ENCODE measurements at regions not wholly inside any gene's neighbourhood (a gene's known extent, or its start where the extent isn't known, plus 50 kb on each side); places are given as distances from the start of the nearest gene placed in this dataset.

DNA sequence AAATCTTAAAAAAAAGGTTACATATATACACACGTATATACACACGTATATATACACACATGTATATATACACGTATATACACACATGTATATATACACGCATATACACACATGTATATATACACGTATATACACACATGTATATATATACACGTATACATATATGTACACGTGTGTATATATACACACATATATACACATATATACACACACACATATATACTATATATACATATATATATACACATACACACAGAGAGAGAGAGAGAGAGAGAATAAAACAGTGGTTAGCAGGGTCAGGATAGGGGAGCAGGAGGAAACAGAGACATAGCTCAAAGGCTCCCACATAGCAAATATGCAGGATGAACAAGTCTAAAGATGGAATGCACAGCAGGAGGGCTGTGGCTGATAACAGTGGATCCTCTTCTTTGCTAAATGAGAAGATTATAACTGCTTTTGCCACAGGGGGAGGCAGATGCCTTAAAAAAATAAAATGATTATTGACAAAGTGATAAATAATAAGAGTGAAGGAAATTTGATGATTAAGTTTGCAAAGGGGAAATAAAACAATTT lies 714.5 kb downstream of the UQCRFS1 start:
- CTCF ChIA-PET, result interaction anchor here (0.5 to 1.4 kb wide), 4 partner anchors 9 to 63 kb away, joined by 3 to 4 read pairs (median 4); no protein-coding TSS in a partner anchor
- Histone ChIP-seq H3K36me3 (ENCODE audit: control insufficient read depth in 2 of 2, insufficient read depth in 1 of 2, low read length in 2 of 2) (peaks cover 0 to 6% of the 10 kb centered on the region in 2 experiments; a peak in 2 of 3 replicates), H3K4me3 (ENCODE audit: low read depth, low read length) (no peak overlapping the region), H3K4me1 (ENCODE audit: control insufficient read depth, insufficient read depth, low read length) (peaks cover 20% of the 10 kb centered on the region), H3K9me3 (ENCODE audit: control insufficient read depth, insufficient read depth, low read depth, low read length) (no peaks in the 10 kb centered on the region), H3K27ac (ENCODE audit: extremely low read depth, low read depth, low read length) (no peak overlapping the region)
- POLR2A ChIA-PET, result interaction anchor here (0.5 to 0.9 kb wide), 3 partner anchors 125 to 428 kb away, joined by 4 to 7 read pairs (median 6); no protein-coding TSS in a partner anchor
- no peak for TF ChIP-seq ZFP69B (tag by site-specific recombination; IDR thresholded peaks at IDR 0.05)
- TF ChIP-seq GLIS1 (tag by site-specific recombination; IDR thresholded peaks at IDR 0.05), result peak; percentile 19; the same call in 1 of the 2 replicates

DNA sequence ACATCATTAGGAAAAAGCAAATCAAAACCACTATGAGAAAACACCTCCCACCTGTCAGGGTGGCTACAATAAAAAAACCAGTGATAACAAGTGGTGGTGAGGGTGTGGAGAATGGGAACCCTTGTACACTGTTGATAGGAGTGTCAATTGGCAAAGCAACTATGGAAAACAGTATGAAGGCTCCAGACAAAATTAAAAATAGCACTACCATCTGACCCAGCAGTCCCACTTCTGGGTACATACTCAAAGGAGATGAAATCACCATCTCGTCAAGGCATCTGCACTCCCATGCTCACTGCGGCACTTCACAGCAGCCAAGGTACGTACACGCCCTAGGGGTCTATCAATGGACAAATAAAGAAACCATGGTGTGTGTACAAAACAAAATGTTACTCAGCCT lies 715.1 kb downstream of the UQCRFS1 start:
- POLR2A ChIA-PET, result no interaction called here
- no peak for TF ChIP-seq ZNF776 (tag by site-specific recombination; IDR thresholded peaks at IDR 0.05; ENCODE audit: borderline replicate concordance)
- TF ChIP-seq HOXA7 (CRISPR knock-in tag; IDR thresholded peaks at IDR 0.05; ENCODE audit: borderline replicate concordance), result no peak
- TF ChIP-seq, protein P1, sequence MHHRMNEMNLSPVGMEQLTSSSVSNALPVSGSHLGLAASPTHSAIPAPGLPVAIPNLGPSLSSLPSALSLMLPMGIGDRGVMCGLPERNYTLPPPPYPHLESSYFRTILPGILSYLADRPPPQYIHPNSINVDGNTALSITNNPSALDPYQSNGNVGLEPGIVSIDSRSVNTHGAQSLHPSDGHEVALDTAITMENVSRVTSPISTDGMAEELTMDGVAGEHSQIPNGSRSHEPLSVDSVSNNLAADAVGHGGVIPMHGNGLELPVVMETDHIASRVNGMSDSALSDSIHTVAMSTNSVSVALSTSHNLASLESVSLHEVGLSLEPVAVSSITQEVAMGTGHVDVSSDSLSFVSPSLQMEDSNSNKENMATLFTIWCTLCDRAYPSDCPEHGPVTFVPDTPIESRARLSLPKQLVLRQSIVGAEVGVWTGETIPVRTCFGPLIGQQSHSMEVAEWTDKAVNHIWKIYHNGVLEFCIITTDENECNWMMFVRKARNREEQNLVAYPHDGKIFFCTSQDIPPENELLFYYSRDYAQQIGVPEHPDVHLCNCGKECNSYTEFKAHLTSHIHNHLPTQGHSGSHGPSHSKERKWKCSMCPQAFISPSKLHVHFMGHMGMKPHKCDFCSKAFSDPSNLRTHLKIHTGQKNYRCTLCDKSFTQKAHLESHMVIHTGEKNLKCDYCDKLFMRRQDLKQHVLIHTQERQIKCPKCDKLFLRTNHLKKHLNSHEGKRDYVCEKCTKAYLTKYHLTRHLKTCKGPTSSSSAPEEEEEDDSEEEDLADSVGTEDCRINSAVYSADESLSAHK (tag by site-specific recombination; IDR thresholded peaks at IDR 0.05), result no peak
- TF ChIP-seq ZNF146 (tag by site-specific recombination; IDR thresholded peaks at IDR 0.05), result no peak
- TF ChIP-seq GLIS1 (tag by site-specific recombination; IDR thresholded peaks at IDR 0.05), result no peak
- no peak for TF ChIP-seq FEZF1 (tag by site-specific recombination; IDR thresholded peaks at IDR 0.05)
- no peak for TF ChIP-seq ZNF621 (tag by site-specific recombination; IDR thresholded peaks at IDR 0.05)
- TF ChIP-seq ZNF777 (tag by site-specific recombination; IDR thresholded peaks at IDR 0.05; ENCODE audit: borderline replicate concordance), result no peak
- no peak for TF ChIP-seq ZNF266 (tag by site-specific recombination; IDR thresholded peaks at IDR 0.05; ENCODE audit: low read depth)
- TF ChIP-seq ZNF791 (tag by site-specific recombination; IDR thresholded peaks at IDR 0.05), result no peak
- TF ChIP-seq ZNF274 (IDR thresholded peaks at IDR 0.05; ENCODE audit: low read length), result no peak
- TF ChIP-seq ZNF274 (tag by site-specific recombination; IDR thresholded peaks at IDR 0.05; ENCODE audit: borderline replicate concordance), result no peak
- TF ChIP-seq, protein P2, sequence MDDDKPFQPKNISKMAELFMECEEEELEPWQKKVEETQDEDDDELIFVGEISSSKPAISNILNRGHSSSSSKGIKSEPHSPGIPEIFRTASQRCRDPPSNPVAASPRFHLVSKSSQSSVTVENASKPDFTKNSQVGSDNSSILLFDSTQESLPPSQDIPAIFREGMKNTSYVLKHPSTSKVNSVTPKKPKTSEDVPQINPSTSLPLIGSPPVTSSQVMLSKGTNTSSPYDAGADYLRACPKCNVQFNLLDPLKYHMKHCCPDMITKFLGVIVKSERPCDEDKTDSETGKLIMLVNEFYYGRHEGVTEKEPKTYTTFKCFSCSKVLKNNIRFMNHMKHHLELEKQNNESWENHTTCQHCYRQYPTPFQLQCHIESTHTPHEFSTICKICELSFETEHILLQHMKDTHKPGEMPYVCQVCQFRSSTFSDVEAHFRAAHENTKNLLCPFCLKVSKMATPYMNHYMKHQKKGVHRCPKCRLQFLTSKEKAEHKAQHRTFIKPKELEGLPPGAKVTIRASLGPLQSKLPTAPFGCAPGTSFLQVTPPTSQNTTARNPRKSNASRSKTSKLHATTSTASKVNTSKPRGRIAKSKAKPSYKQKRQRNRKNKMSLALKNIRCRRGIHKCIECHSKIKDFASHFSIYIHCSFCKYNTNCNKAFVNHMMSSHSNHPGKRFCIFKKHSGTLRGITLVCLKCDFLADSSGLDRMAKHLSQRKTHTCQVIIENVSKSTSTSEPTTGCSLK (tag by site-specific recombination; IDR thresholded peaks at IDR 0.05), result no peak
- TF ChIP-seq ZBTB20 (tag by site-specific recombination; IDR thresholded peaks at IDR 0.05), result no peak
- no peak for TF ChIP-seq HOXC10 (CRISPR knock-in tag; IDR thresholded peaks at IDR 0.05)
- TF ChIP-seq, protein P3, sequence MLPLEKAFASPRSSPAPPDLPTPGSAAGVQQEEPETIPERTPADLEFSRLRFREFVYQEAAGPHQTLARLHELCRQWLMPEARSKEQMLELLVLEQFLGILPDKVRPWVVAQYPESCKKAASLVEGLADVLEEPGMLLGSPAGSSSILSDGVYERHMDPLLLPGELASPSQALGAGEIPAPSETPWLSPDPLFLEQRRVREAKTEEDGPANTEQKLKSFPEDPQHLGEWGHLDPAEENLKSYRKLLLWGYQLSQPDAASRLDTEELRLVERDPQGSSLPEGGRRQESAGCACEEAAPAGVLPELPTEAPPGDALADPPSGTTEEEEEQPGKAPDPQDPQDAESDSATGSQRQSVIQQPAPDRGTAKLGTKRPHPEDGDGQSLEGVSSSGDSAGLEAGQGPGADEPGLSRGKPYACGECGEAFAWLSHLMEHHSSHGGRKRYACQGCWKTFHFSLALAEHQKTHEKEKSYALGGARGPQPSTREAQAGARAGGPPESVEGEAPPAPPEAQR (tag by site-specific recombination; IDR thresholded peaks at IDR 0.05), result no peak
- no peak for TF ChIP-seq ZNF677 (tag by site-specific recombination; IDR thresholded peaks at IDR 0.05)
- no peak for TF ChIP-seq PRDM1 (tag by site-specific recombination; IDR thresholded peaks at IDR 0.05)
- Histone ChIP-seq H3K9me3 (ENCODE audit: control insufficient read depth, insufficient read depth, low read depth, low read length) (no peaks in the 10 kb centered on the region), H3K36me3 (ENCODE audit: control insufficient read depth in 2 of 2, insufficient read depth in 1 of 2, low read length in 2 of 2) (peaks cover 0 to 4% of the 10 kb centered on the region in 2 experiments; a peak in 2 of 3 replicates), H3K27ac (ENCODE audit: extremely low read depth, low read depth, low read length) (no peak overlapping the region), H3K4me3 (ENCODE audit: low read depth, low read length) (no peak overlapping the region), H3K4me1 (ENCODE audit: control insufficient read depth, insufficient read depth, low read length) (peaks cover 14% of the 10 kb centered on the region)
- CTCF ChIA-PET, result interaction anchor here (1.4 kb wide), 1 partner anchor 64 kb away, joined by 3 read pairs; no protein-coding TSS in a partner anchor
